Ovary (tissue), 7 donors: ENCODE measurements at regions not wholly inside any gene's neighbourhood (a gene's known extent, or its start where the extent isn't known, plus 50 kb on each side); places are given as distances from the start of the nearest gene placed in this dataset.

Experiments used
- DNase-seq, 5 donors: peaks; one replicate each; pipeline ENCODE4 v3.0.0-alpha.2; 2019 to 2020
- H3K27ac ChIP-seq, 2 donors: fragments of 200-600 bp; one replicate each; pipeline versions ENCODE4 v1.5.1 to v1.8.0; 2019 to 2022
- H3K27me3 ChIP-seq: fragments of 200-600 bp; one replicate; pipeline ENCODE4 v1.8.0; 2022
- H3K36me3 ChIP-seq: fragments of 200-600 bp; sonication (generic); one replicate; pipeline ENCODE4 v1.5.1; 2019
- H3K4me1 ChIP-seq: one replicate; pipeline ENCODE4 v1.8.1; 2013; ENCODE audit warnings: mild to moderate bottlenecking, moderate library complexity; ENCODE audit not compliant: insufficient read depth
- H3K4me3 ChIP-seq: fragments of 200-600 bp; sonication (generic); one replicate; pipeline ENCODE4 v1.5.1; 2017
- H3K9me3 ChIP-seq, 2 donors: fragments of 200-600 bp in 1 of 2; sonication (generic) in 1 of 2; one replicate each; pipeline versions ENCODE4 v1.5.1 to v1.8.1; 2013 to 2019; ENCODE audit warnings: mild to moderate bottlenecking in 1 of 2, moderate library complexity in 1 of 2
- CTCF ChIP-seq, 3 donors: fragments of 450-650 bp in 2 of 3; fragments of 200-600 bp in 1 of 3; IDR thresholded peaks; one replicate each; pipeline versions ENCODE4 v1.5.1 to v1.8.0; 2016 to 2022; ENCODE audit warnings: antibody characterized with exemption in 3 of 3, mild to moderate bottlenecking in 1 of 3
- EP300 ChIP-seq: sonication (generic); formaldehyde crosslinking; IDR thresholded peaks from one replicate; pipeline ENCODE4 v1.6.1; 2017; ENCODE audit warnings: antibody characterized with exemption
- POLR2A ChIP-seq: fragments of 450-650 bp; IDR thresholded peaks from one replicate; pipeline ENCODE4 v1.6.1; 2017; ENCODE audit warnings: antibody characterized with exemption, mild to moderate bottlenecking, moderate library complexity
- WGBS, 3 donors: extraction: QIAGEN DNeasy Blood & Tissue Kit in 1 of 3; methylation state at CpG; one replicate each; pipeline versions ENCODE4 v1.1.5 to v1.1.7; 2013 to 2017; 5-methylcytosine and 5-hydroxymethylcytosine counted together
- intact Hi-C, 4 donors: fragments of 100-400 bp; cut with DNase I; formaldehyde crosslinking; loops; one replicate each; pipeline versions ENCODE4 v1.11.0 to v1.15.1; 2022 to 2023
- donor health status: DM: no; HTN: no; CAD: no; lungs with moderate emphysema.
- donor health status: DM: no; HTN: no; CAD: no.
- donor health status: Bipolar disorder and iron deficiency.
- donor health status: DM: no; HTN: no; CAD: no.
- donor health status: DM: yes; HTN: yes; CAD: no.

- WGBS, 3 donors: 79 to 85% (median 83%) methylated on average over 2 of the region's 2 CpGs
- Histone ChIP-seq H3K4me1 (no peaks in the 10 kb centered on the region), H3K4me3 (no peak overlapping the region), H3K27me3 (no peaks in the 10 kb centered on the region), H3K36me3 (no peaks in the 10 kb centered on the region), H3K27ac (no peak overlapping the region), H3K9me3 (no peaks in the 10 kb centered on the region)
- no peak for DNase-seq
- no peak for TF ChIP-seq POLR2A
- no peak for TF ChIP-seq EP300
- no peak for TF ChIP-seq CTCF (IDR thresholded peaks at IDR 0.05)
- intact Hi-C loops: no loop called here
These were observed 190.5 kb downstream of the PTPRC start for GRCh38 chr1:198829356-198829755.

GRCh38 chr1:198829944-198830343 lies 191.1 kb downstream of the PTPRC start:
- H3K4me1 ChIP-seq: no peaks in the 10 kb centered on the region
- no peaks in the 10 kb centered on the region for H3K9me3 ChIP-seq
- no peak overlapping the region for H3K4me3 ChIP-seq
- TF ChIP-seq POLR2A (no peak), EP300 (no peak), CTCF (IDR thresholded peaks at IDR 0.05) (no peak)
- DNase-seq: no peak
- H3K27me3 ChIP-seq: no peaks in the 10 kb centered on the region
- H3K27ac ChIP-seq: no peak overlapping the region
- 68 to 84% (median 75%) methylated on average over 1 of the region's 1 CpG for WGBS, 3 donors
- H3K36me3 ChIP-seq: no peaks in the 10 kb centered on the region
- intact Hi-C loops: no loop called here

GRCh38 chr1:198830412-198830811 lies 191.6 kb downstream of the PTPRC start:
- H3K27ac ChIP-seq: no peak overlapping the region
- H3K36me3 ChIP-seq: no peaks in the 10 kb centered on the region
- TF ChIP-seq EP300: no peak
- TF ChIP-seq POLR2A: no peak
- TF ChIP-seq CTCF (IDR thresholded peaks at IDR 0.05): no peak
- no peaks in the 10 kb centered on the region for H3K9me3 ChIP-seq
- WGBS, 3 donors: 89 to 92% (median 90%) methylated on average over 6 of the region's 6 CpGs
- H3K4me3 ChIP-seq: no peak overlapping the region
- no peak for DNase-seq
- no peaks in the 10 kb centered on the region for H3K4me1 ChIP-seq
- H3K27me3 ChIP-seq: no peaks in the 10 kb centered on the region
- intact Hi-C loops: no loop called here

GRCh38 chr1:198833706-198834503 lies 195.1 kb downstream of the PTPRC start:
- H3K9me3 ChIP-seq: no peaks in the 10 kb centered on the region
- DNase-seq: no peak
- no peak overlapping the region for H3K27ac ChIP-seq
- TF ChIP-seq EP300 (no peak), POLR2A (no peak), CTCF (IDR thresholded peaks at IDR 0.05) (no peak)
- WGBS, 3 donors: 88 to 92% (median 88%) methylated on average over 6 of the region's 6 CpGs
- peaks cover 1% of the 10 kb centered on the region for H3K4me1 ChIP-seq
- H3K27me3 ChIP-seq: no peaks in the 10 kb centered on the region
- no peak overlapping the region for H3K4me3 ChIP-seq
- H3K36me3 ChIP-seq: no peaks in the 10 kb centered on the region
- intact Hi-C loops: no loop called here
